ENCODE measurements at regions not wholly inside any gene's neighbourhood (a gene's known extent, or its start where the extent isn't known, plus 50 kb on each side); places are given as distances from the start of the nearest gene placed in this dataset.
"Not testable (repeated sequence)": the region's sequence is repeated elsewhere in the genome, so short reads cannot be mapped to it uniquely, and the experiment has no call there.

GRCh38 chr2:216775043-216775453 lies 79.7 kb upstream of the IGFBP5 start:
- no peak for DNase-seq (ENCODE audit: low spot score)

DNA sequence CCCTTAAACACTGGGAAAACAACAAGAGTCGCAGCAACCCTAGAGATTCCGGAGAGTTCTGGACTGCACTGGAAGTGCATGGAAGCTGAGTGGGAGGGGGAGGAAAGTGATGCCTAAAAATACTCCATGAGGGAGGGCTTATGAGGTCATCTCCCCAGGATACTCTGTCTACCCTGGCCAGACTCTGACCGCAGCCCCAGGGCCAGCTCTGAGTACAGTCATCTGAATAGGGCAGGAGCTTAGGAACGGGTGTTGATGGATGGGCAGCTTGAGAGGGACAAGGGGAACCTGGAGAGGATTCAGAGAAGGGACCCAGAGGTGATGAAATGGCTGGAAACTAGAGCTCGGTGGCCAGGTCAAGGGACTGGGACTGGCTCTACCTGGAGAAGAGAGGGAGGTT lies 79.3 kb upstream of the IGFBP5 start:
- no peak for DNase-seq (ENCODE audit: low spot score)

DNA sequence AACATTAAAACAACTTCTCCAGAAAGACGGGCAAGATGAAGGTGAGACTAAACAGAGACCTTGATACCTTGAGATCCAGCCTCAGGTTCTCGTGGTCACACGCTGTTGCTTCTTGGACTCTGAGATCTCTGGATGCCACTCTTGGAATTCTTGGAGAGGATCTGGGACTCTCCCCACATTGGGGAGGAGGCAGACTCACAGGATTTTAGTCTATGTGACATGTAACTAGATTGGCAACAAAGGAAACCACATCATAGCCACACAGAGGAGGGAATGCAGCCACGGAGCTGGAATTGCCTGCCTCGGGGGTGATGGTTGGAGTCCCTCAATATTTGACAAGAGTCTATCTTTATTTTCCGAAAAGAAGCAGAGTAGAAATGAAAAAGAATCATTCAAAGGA lies 78.8 kb upstream of the IGFBP5 start:
- DNase-seq (ENCODE audit: low spot score), result no peak

GRCh38 chr2:216773072-216773471 lies 77.7 kb upstream of the IGFBP5 start:
- DNase-seq (ENCODE audit: low spot score), result no peak

- DNase-seq (ENCODE audit: low spot score), result no peak
Measured at GRCh38 chr2:216770717-216771116, 75.4 kb upstream of the IGFBP5 start.

GRCh38 chr2:216770050-216770449 lies 74.7 kb upstream of the IGFBP5 start:
- DNase-seq (ENCODE audit: low spot score), result no peak

- no peak for DNase-seq (ENCODE audit: low spot score)
Measured at GRCh38 chr2:216769626-216770025, 74.3 kb upstream of the IGFBP5 start.

DNA sequence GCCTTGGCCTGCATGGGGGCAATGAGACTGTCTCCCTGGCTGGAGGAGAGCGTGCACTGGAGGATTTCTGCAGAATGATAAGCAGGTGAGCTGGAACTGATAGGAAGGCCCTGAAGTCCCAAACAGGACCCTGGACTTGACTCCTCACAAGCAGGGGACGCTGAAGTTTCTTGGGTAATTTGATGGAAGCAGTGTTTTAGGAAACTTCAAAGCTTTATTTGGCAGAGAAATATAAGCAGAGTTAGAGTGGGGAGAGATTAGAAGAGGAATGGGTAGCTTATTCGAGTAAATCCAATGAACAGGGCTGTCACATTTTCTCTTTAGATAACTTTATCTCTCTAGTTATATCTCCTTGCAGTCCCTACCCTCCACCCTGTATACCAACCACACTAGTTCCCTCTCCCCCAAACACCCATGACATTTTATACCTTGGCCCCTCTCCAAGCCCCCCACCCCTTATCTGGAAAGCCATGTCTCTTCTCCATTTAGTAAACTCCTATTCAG lies 73.6 kb upstream of the IGFBP5 start:
- no peak for DNase-seq (ENCODE audit: low spot score)

GRCh38 chr2:216765761-216766262 lies 70.5 kb upstream of the IGFBP5 start:
- no peak for DNase-seq (ENCODE audit: low spot score)

DNA sequence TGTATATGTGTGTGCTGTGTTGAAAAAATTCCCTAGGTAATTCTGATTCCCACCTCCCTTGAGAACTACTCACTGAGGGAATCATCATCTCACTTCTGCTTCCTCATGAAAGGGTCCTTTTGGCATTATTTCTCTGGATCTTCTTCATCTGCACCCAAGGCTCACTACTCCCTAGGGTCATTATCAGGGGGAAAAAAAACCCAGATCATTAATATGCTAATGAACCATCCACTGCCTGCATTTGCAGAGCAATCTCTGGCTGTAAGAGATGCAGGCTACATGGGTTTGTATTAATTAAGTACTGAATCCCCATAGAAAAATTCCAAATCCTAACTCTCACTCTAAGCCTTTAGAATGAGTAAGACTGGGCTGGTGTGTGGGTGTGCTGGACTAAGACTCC lies 68.0 kb upstream of the IGFBP5 start:
- DNase-seq (ENCODE audit: low spot score), result no peak

DNA sequence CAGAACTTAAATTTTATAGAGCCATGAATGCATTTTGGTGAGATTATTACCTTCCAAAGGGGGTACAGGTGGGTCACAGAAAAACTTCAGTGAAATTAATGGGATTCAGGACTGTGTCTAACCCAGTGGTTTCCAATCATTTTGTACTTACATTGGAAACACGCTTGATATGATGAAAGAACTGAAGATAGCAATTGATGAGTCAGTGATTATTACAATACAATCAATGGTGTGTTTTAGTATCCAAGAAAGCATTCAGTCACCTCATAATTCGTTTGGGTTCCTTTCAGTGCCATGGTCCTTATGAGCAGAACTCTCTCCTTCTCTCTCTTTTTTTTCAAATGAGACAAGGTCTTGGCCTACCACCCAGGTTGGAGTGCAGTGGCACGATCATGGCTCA lies 66.5 kb upstream of the IGFBP5 start:
- DNase-seq (ENCODE audit: low spot score), result no peak

DNA sequence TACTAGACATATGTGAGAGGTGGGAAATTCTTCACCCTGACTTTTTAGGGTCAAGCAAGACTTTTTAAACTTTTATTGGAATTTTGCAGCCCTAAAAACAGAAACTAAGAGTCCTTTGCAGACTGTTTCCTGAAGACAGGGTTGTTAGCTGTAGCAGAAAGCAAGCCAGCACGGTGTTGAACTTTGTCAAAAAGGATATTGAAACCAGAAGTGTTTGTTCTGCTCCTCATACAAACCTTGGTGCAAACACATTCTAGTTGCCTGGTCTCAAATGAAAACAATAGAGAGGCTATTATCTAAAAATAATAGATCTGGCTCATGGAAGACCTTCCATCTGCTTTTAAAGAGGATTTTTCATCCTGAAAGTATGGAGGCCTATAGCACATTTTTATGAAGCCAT lies 65.8 kb upstream of the IGFBP5 start:
- DNase-seq (ENCODE audit: low spot score), result no peak

DNA sequence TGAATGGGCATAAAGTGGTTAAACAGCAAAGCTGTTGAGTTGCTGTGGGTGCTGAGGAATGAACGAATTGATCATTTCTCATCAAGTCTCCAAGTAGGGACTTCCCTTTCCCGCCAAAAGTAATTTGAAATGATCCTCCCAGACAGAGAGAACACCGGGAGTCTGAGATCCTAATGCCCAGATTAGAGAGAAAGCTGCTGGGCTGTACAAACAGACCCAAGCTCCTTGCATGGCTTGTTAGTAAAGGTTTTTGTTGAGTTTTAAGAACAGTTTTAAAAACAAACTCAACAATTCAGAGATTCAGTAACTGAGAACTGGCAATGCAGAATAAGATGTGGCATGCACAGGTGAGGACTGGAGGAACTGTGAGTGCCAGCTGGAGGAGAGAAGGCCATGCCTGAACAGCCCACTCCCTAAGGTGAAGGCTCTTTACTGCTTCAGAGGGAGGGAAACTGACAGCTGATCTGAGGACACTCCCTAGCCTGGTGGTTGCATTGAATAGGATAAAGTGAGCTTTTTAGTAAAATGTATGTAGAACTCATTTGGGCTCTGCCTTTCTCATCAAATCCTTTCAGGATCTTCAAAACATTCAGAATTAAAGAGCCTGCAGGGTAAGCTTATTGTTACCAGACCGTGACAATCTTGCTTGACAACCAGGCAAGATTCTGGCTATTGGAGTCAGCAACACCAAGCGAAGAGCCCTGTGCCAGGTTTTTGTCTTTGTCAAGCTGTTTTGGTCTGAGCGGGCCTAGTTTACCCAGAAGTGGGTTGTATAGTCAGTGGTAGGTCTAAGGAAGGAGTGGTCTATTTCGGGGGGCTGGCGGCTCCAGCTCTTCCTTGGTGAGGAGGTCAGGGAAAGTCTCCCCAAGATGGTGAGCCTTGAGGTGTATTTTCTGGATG lies 63.2 kb upstream of the IGFBP5 start:
- DNase-seq (ENCODE audit: low spot score), result no peak

GRCh38 chr2:216757532-216757931 lies 62.2 kb upstream of the IGFBP5 start:
- no peak for DNase-seq (ENCODE audit: low spot score)

GRCh38 chr2:216756435-216756834 lies 61.1 kb upstream of the IGFBP5 start:
- no peak for DNase-seq (ENCODE audit: low spot score)

GRCh38 chr2:216754812-216755211 lies 59.5 kb upstream of the IGFBP5 start:
- DNase-seq (ENCODE audit: low spot score), result no peak

GRCh38 chr2:216754336-216754735 lies 59.0 kb upstream of the IGFBP5 start:
- DNase-seq (ENCODE audit: low spot score), result no peak

GRCh38 chr2:216752855-216753505 lies 57.6 kb upstream of the IGFBP5 start:
- no peak for DNase-seq (ENCODE audit: low spot score)

GRCh38 chr2:216750750-216751149 lies 55.4 kb upstream of the IGFBP5 start:
- DNase-seq (ENCODE audit: low spot score), result not testable (repeated sequence)

GRCh38 chr2:216746268-216746667 lies 50.9 kb upstream of the IGFBP5 start:
- DNase-seq (ENCODE audit: low spot score), result not testable (repeated sequence)

DNA sequence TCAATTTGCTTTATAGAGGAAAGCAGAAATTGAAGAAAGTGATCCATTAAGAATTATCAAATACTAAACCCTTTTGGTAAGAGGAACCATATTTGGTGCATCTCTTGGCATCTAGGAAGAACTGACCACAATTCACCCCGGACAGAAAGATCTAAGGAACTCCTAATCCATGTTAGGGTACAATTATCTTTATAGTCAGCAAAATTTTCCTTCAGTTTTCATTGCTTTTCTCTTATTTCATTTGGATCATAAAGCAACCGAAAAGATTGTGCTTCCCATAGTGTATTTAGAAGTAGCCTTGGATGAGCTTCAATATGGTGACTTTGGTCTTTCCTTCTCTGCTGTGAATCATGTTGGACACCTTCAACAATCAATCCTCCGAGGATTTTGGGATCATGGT lies 50.1 kb upstream of the IGFBP5 start:
- DNase-seq (ENCODE audit: low spot score), result no peak

All from HT-29 (cell line).